H9 (cell line): ENCODE measurements at regions not wholly inside any gene's neighbourhood (a gene's known extent, or its start where the extent isn't known, plus 50 kb on each side); places are given as distances from the start of the nearest gene placed in this dataset.

Experiments used
- DNase-seq: peaks from one replicate; pipeline ENCODE4 v3.0.0-alpha.2; 2017
- H2AFZ ChIP-seq: one replicate; pipeline ENCODE4 v1.6.1; 2013; ENCODE audit warnings: mild to moderate bottlenecking, low read length, control low read depth, moderate library complexity
- H2AK5ac ChIP-seq: 2 replicates; pipeline ENCODE4 v1.6.1; 2013; ENCODE audit warnings: low read length, control low read depth, mixed read lengths; ENCODE audit not compliant: insufficient read length
- H2BK120ac ChIP-seq: one replicate; pipeline ENCODE4 v1.6.1; 2013; ENCODE audit warnings: low read depth, mild to moderate bottlenecking, low read length, control low read depth, inconsistent platforms; ENCODE audit not compliant: poor library complexity, severe bottlenecking
- H2BK12ac ChIP-seq: 2 replicates; pipeline ENCODE4 v1.6.1; 2013; ENCODE audit warnings: low read length, control low read depth, mixed read lengths, low read depth; ENCODE audit not compliant: insufficient read length
- H2BK15ac ChIP-seq: 2 replicates; pipeline ENCODE4 v1.6.1; 2013; ENCODE audit warnings: low read depth, low read length, control low read depth
- H2BK20ac ChIP-seq: one replicate; pipeline ENCODE4 v1.6.1; 2013; ENCODE audit warnings: low read depth, mild to moderate bottlenecking, low read length, control low read depth, inconsistent platforms; ENCODE audit not compliant: poor library complexity, severe bottlenecking
- H2BK5ac ChIP-seq: 2 replicates; pipeline ENCODE4 v1.6.1; 2013; ENCODE audit warnings: low read length, control low read depth, mixed read lengths; ENCODE audit not compliant: insufficient read length
- H3K14ac ChIP-seq: 2 replicates; pipeline ENCODE4 v1.6.1; 2013; ENCODE audit warnings: low read length, control low read depth; ENCODE audit not compliant: insufficient read depth
- H3K18ac ChIP-seq: 2 replicates; pipeline ENCODE4 v1.6.1; 2013; ENCODE audit warnings: low read depth, mild to moderate bottlenecking, mixed read lengths, low read length, control low read depth; ENCODE audit not compliant: insufficient read length
- H3K23ac ChIP-seq: 2 replicates; pipeline ENCODE4 v1.6.1; 2013; ENCODE audit warnings: low read length, control low read depth, mixed read lengths, low read depth; ENCODE audit not compliant: insufficient read length
- H3K23me2 ChIP-seq: 2 replicates; pipeline ENCODE4 v1.6.1; 2013; ENCODE audit warnings: low read depth, mild to moderate bottlenecking, mixed read lengths, low read length, control low read depth; ENCODE audit not compliant: insufficient read length, poor library complexity, severe bottlenecking
- H3K27ac ChIP-seq: 2 replicates; pipeline ENCODE4 v1.5.1; 2013; ENCODE audit warnings: low read length, control low read depth, mixed read lengths, low read depth; ENCODE audit not compliant: insufficient read length
- H3K27me3 ChIP-seq: 2 replicates; pipeline ENCODE4 v1.6.1; 2013; ENCODE audit warnings: low read length, control low read depth, inconsistent platforms; ENCODE audit not compliant: insufficient read depth
- H3K4ac ChIP-seq: 2 replicates; pipeline ENCODE4 v1.6.1; 2013; ENCODE audit warnings: low read depth, mild to moderate bottlenecking, control low read depth, inconsistent platforms, low read length, moderate library complexity
- H3K4me1 ChIP-seq: 2 replicates; pipeline ENCODE4 v1.6.1; 2013; ENCODE audit warnings: low read length, control low read depth, inconsistent platforms; ENCODE audit not compliant: insufficient read depth
- H3K4me2 ChIP-seq: 2 replicates; pipeline ENCODE4 v1.6.1; 2013; ENCODE audit warnings: low read length, control low read depth, mixed read lengths; ENCODE audit not compliant: insufficient read length, insufficient read depth
- H3K56ac ChIP-seq: 2 replicates; pipeline ENCODE4 v1.6.1; 2013; ENCODE audit warnings: low read depth, mild to moderate bottlenecking, mixed read lengths, low read length, control low read depth; ENCODE audit not compliant: insufficient read length
- H3K79me1 ChIP-seq: 2 replicates; pipeline ENCODE4 v1.6.1; 2013; ENCODE audit warnings: low read depth, mild to moderate bottlenecking, moderate library complexity, low read length, control low read depth, inconsistent platforms; ENCODE audit not compliant: insufficient read depth, poor library complexity, severe bottlenecking
- H3K79me2 ChIP-seq: 2 replicates; pipeline ENCODE4 v1.6.1; 2013; ENCODE audit warnings: low read length, control low read depth, inconsistent platforms; ENCODE audit not compliant: insufficient read depth
- H3K9ac ChIP-seq: 2 replicates; pipeline ENCODE4 v1.6.1; 2013; ENCODE audit warnings: low read length, control low read depth, mixed read lengths; ENCODE audit not compliant: insufficient read length; ENCODE audit errors: extremely low read depth
- H3K9me3 ChIP-seq: one replicate; pipeline ENCODE4 v1.6.1; 2013; ENCODE audit warnings: low read depth, low read length, inconsistent platforms; ENCODE audit not compliant: control insufficient read depth
- H3T11ph ChIP-seq: one replicate; pipeline ENCODE4 v1.6.1; 2013; ENCODE audit warnings: mild to moderate bottlenecking, low read length, control low read depth, inconsistent platforms
- H4K20me1 ChIP-seq: one replicate; pipeline ENCODE4 v1.6.1; 2013; ENCODE audit not compliant: control insufficient read depth, insufficient read length, insufficient read depth
- H4K5ac ChIP-seq: 2 replicates; pipeline ENCODE4 v1.6.1; 2013; ENCODE audit warnings: low read depth, mild to moderate bottlenecking, mixed read lengths, low read length, control low read depth; ENCODE audit not compliant: insufficient read length
- H4K8ac ChIP-seq: replicated peaks from 2 replicates; pipeline ENCODE4 v1.6.1; 2013; ENCODE audit warnings: low read length, control low read depth, mixed read lengths, low read depth; ENCODE audit not compliant: insufficient read length
- H4K91ac ChIP-seq: 2 replicates; pipeline ENCODE4 v1.6.1; 2013; ENCODE audit warnings: low read depth, mild to moderate bottlenecking, moderate library complexity, mixed read lengths, low read length, control low read depth; ENCODE audit not compliant: insufficient read length
- H3K27ac Mint-ChIP-seq, 3 experiments: 2 replicates in 2 of 3; 3 replicates in 1 of 3; pipeline ENCODE4 v1.8.0; 2020 to 2021; ENCODE audit warnings: mixed read lengths in 3 of 3, mild to moderate bottlenecking in 1 of 3, moderate library complexity in 1 of 3
- H3K27me3 Mint-ChIP-seq: 2 replicates; pipeline ENCODE4 v1.8.0; 2021; ENCODE audit warnings: low read depth, mild to moderate bottlenecking, moderate library complexity, mixed read lengths
- H3K36me3 Mint-ChIP-seq, 3 experiments: 2 replicates in 2 of 3; 3 replicates in 1 of 3; pipeline ENCODE4 v1.8.0; 2020 to 2021; ENCODE audit warnings: low read depth in 3 of 3, mixed read lengths in 3 of 3; ENCODE audit not compliant: insufficient read depth in 1 of 3
- H3K4me1 Mint-ChIP-seq, 2 experiments: 2 replicates each; pipeline ENCODE4 v1.8.0; 2020; ENCODE audit warnings: mixed read lengths in 2 of 2
- H3K4me3 Mint-ChIP-seq, 2 experiments: 2 replicates in 1 of 2; 3 replicates in 1 of 2; pipeline ENCODE4 v1.8.0; 2020 to 2021; ENCODE audit warnings: mild to moderate bottlenecking in 2 of 2, mixed read lengths in 2 of 2, moderate library complexity in 1 of 2
- H3K9me3 Mint-ChIP-seq, 2 experiments: 2 replicates in 1 of 2; 3 replicates in 1 of 2; pipeline ENCODE4 v1.8.0; 2020; ENCODE audit warnings: mild to moderate bottlenecking in 2 of 2, mixed read lengths in 2 of 2, moderate library complexity in 1 of 2
- WGBS: extraction: QIAGEN DNeasy Blood & Tissue Kit; methylation state at CpG from one replicate; pipeline ENCODE4 v1.1.7; 2013; ENCODE audit warnings: missing lambda C conversion rate, low lambda C conversion rate, mixed read lengths; ENCODE audit not compliant: insufficient read length; ENCODE audit errors: extremely low coverage; 5-methylcytosine and 5-hydroxymethylcytosine counted together
- TF ChIP-seq, protein P1 (sequence below): fragments of 200-600 bp; sonication (generic); conservative IDR thresholded peaks from 3 replicates; pipeline ENCODE4 v1.8.0; 2021; ENCODE audit warnings: antibody characterized with exemption, mild to moderate bottlenecking

DNA sequence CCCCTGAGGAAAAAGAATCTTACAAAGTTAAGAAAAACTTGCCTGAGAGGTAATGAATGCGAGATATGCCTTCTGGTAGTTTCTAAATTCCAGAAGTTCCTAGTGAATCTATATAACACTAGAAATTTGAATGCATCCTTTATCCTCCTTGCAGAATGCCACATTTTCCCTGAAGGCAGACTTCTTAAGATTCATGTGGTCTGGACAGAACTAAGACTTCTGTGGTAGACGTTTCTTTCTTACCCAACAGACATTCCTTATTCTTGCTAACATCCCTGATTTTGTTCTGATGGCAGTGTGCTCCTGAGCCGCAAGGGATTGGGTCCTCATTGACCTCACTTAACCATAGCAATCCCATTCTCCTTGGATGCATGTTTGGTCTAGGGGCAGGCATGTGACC lies 121.3 kb upstream of the PAPPA2 start:
- Histone ChIP-seq H3K56ac (no peak overlapping the region), H3K4me1 (no peaks in the 10 kb centered on the region), H3K23ac (no peak overlapping the region), H3K23me2 (no peaks in the 10 kb centered on the region), H2BK5ac (no peak overlapping the region), H3K79me2 (no peaks in the 10 kb centered on the region), H4K5ac (no peak overlapping the region), H2BK12ac (no peak overlapping the region), H4K20me1 (no peaks in the 10 kb centered on the region), H2BK20ac (no peak overlapping the region), H4K91ac (no peak overlapping the region), H2AK5ac (no peak overlapping the region), H2BK120ac (no peak overlapping the region), H3T11ph (no peak overlapping the region), H3K27ac (no peak overlapping the region), H3K79me1 (no peaks in the 10 kb centered on the region), H3K27me3 (no peaks in the 10 kb centered on the region), H3K4ac (no peak overlapping the region), H3K9me3 (no peaks in the 10 kb centered on the region), H3K9ac (no peak overlapping the region), H3K18ac (no peak overlapping the region), H2AFZ (no peak overlapping the region), H4K8ac (no peak overlapping the region), H2BK15ac (no peak overlapping the region), H3K14ac (no peak overlapping the region), H3K4me2 (no peak overlapping the region)
- H3K4me1 Mint-ChIP-seq: no peaks in the 10 kb centered on the region
- peaks cover 5 to 18% (median 16%) of the 10 kb centered on the region in 3 experiments; a peak in 6 of 7 replicates for H3K36me3 Mint-ChIP-seq
- no peak for DNase-seq
- H3K27ac Mint-ChIP-seq: no peak overlapping the region
- no peak overlapping the region for H3K4me3 Mint-ChIP-seq
- TF ChIP-seq, protein P1, sequence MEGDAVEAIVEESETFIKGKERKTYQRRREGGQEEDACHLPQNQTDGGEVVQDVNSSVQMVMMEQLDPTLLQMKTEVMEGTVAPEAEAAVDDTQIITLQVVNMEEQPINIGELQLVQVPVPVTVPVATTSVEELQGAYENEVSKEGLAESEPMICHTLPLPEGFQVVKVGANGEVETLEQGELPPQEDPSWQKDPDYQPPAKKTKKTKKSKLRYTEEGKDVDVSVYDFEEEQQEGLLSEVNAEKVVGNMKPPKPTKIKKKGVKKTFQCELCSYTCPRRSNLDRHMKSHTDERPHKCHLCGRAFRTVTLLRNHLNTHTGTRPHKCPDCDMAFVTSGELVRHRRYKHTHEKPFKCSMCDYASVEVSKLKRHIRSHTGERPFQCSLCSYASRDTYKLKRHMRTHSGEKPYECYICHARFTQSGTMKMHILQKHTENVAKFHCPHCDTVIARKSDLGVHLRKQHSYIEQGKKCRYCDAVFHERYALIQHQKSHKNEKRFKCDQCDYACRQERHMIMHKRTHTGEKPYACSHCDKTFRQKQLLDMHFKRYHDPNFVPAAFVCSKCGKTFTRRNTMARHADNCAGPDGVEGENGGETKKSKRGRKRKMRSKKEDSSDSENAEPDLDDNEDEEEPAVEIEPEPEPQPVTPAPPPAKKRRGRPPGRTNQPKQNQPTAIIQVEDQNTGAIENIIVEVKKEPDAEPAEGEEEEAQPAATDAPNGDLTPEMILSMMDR: no peak
- peaks cover 1% of the 10 kb centered on the region; the same call in 1 of the 2 replicates for H3K27me3 Mint-ChIP-seq
- WGBS: no CpG with 5 or more reads among the region's 3 CpGs
- H3K9me3 Mint-ChIP-seq: peaks cover 23 to 27% of the 10 kb centered on the region in 2 experiments
